ENCODE measurements at regions not wholly inside any gene's neighbourhood (a gene's known extent, or its start where the extent isn't known, plus 50 kb on each side); places are given as distances from the start of the nearest gene placed in this dataset.

- TF ChIP-seq CHD7 (IDR thresholded peaks at IDR 0.05; ENCODE audit: insufficient replicate concordance, low read length) (no peak), TEAD4 (IDR thresholded peaks at IDR 0.05; ENCODE audit: low read depth, low read length) (no peak), FOSL1 (IDR thresholded peaks at IDR 0.05; ENCODE audit: insufficient read depth, low read depth, low read length) (no peak), RXRA (IDR thresholded peaks at IDR 0.05; ENCODE audit: insufficient read depth, low read depth, low read length) (no peak), KDM5A (IDR thresholded peaks at IDR 0.05; ENCODE audit: low read length) (no peak), RFX5 (IDR thresholded peaks at IDR 0.05; ENCODE audit: borderline replicate concordance, low read depth, low read length) (no peak), CBX8 (IDR thresholded peaks at IDR 0.05; ENCODE audit: borderline replicate concordance, low read depth, low read length) (no peak), SP1 (IDR thresholded peaks at IDR 0.05; ENCODE audit: low read depth, low read length) (no peak)
Observed at GRCh38 chr14:61644175-61644574, 51.1 kb upstream of the HIF1A start (continued).

Data from H1 (cell line).